ENCODE measurements at regions not wholly inside any gene's neighbourhood (a gene's known extent, or its start where the extent isn't known, plus 50 kb on each side); places are given as distances from the start of the nearest gene placed in this dataset.

GRCh38 chr5:8247049-8247899 lies 378.3 kb downstream of the MTRR start:
- H3K36me3 ChIP-seq (ENCODE audit: control insufficient read depth in 2 of 2, insufficient read depth in 2 of 2, low read length in 1 of 2) = no peaks in the 10 kb centered on the region
- WGBS, 2 donors = 45 to 52% methylated on average over 8 of the region's 8 CpGs
- no peak overlapping the region for H3K4me3 ChIP-seq (ENCODE audit: low read depth in 1 of 2, low read length in 2 of 2)
- H3K4me1 ChIP-seq (ENCODE audit: control insufficient read depth in 2 of 2, insufficient read depth in 2 of 2, low read length in 1 of 2) = no peaks in the 10 kb centered on the region
- H3K9me3 ChIP-seq (ENCODE audit: control insufficient read depth in 2 of 2, insufficient read depth in 1 of 2, low read depth in 1 of 2, low read length in 1 of 2) = peaks cover 0 to 6% of the 10 kb centered on the region in 2 donors
- H3K27me3 ChIP-seq (ENCODE audit: control insufficient read depth in 1 of 2, insufficient read depth in 2 of 2, low read length in 2 of 2) = no peaks in the 10 kb centered on the region
- H3K27ac ChIP-seq (ENCODE audit: low read depth in 2 of 2, low read length in 1 of 2) = no peak overlapping the region

GRCh38 chr5:8253376-8253775 lies 384.4 kb downstream of the MTRR start:
- no peak overlapping the region for H3K27ac ChIP-seq (ENCODE audit: low read depth in 2 of 2, low read length in 1 of 2)
- no peak overlapping the region for H3K4me3 ChIP-seq (ENCODE audit: low read depth in 1 of 2, low read length in 2 of 2)
- H3K27me3 ChIP-seq (ENCODE audit: control insufficient read depth in 1 of 2, insufficient read depth in 2 of 2, low read length in 2 of 2) = no peaks in the 10 kb centered on the region
- no peaks in the 10 kb centered on the region for H3K36me3 ChIP-seq (ENCODE audit: control insufficient read depth in 2 of 2, insufficient read depth in 2 of 2, low read length in 1 of 2)
- H3K9me3 ChIP-seq (ENCODE audit: control insufficient read depth in 2 of 2, insufficient read depth in 1 of 2, low read depth in 1 of 2, low read length in 1 of 2) = no peaks in the 10 kb centered on the region
- no peaks in the 10 kb centered on the region for H3K4me1 ChIP-seq (ENCODE audit: control insufficient read depth in 2 of 2, insufficient read depth in 2 of 2, low read length in 1 of 2)

- Histone ChIP-seq H3K9me3 (ENCODE audit: control insufficient read depth in 2 of 2, insufficient read depth in 1 of 2, low read depth in 1 of 2, low read length in 1 of 2) (no peaks in the 10 kb centered on the region), H3K4me3 (ENCODE audit: low read depth in 1 of 2, low read length in 2 of 2) (no peak overlapping the region), H3K27ac (ENCODE audit: low read depth in 2 of 2, low read length in 1 of 2) (no peak overlapping the region), H3K4me1 (ENCODE audit: control insufficient read depth in 2 of 2, insufficient read depth in 2 of 2, low read length in 1 of 2) (no peaks in the 10 kb centered on the region), H3K27me3 (ENCODE audit: control insufficient read depth in 1 of 2, insufficient read depth in 2 of 2, low read length in 2 of 2) (no peaks in the 10 kb centered on the region), H3K36me3 (ENCODE audit: control insufficient read depth in 2 of 2, insufficient read depth in 2 of 2, low read length in 1 of 2) (no peaks in the 10 kb centered on the region)
- 49 to 52% methylated on average over 2 of the region's 2 CpGs for WGBS, 2 donors
Observed at GRCh38 chr5:8254674-8255073, 385.7 kb downstream of the MTRR start.

- no peaks in the 10 kb centered on the region for H3K36me3 ChIP-seq (ENCODE audit: control insufficient read depth in 2 of 2, insufficient read depth in 2 of 2, low read length in 1 of 2)
- WGBS, 2 donors = 84 to 85% methylated on average over 3 of the region's 3 CpGs
- H3K27me3 ChIP-seq (ENCODE audit: control insufficient read depth in 1 of 2, insufficient read depth in 2 of 2, low read length in 2 of 2) = no peaks in the 10 kb centered on the region
- H3K4me1 ChIP-seq (ENCODE audit: control insufficient read depth in 2 of 2, insufficient read depth in 2 of 2, low read length in 1 of 2) = no peaks in the 10 kb centered on the region
- no peak overlapping the region for H3K4me3 ChIP-seq (ENCODE audit: low read depth in 1 of 2, low read length in 2 of 2)
- no peaks in the 10 kb centered on the region for H3K9me3 ChIP-seq (ENCODE audit: control insufficient read depth in 2 of 2, insufficient read depth in 1 of 2, low read depth in 1 of 2, low read length in 1 of 2)
- no peak overlapping the region for H3K27ac ChIP-seq (ENCODE audit: low read depth in 2 of 2, low read length in 1 of 2)
Observed at GRCh38 chr5:8258801-8259200, 389.9 kb downstream of the MTRR start.

- Histone ChIP-seq H3K9me3 (ENCODE audit: control insufficient read depth in 2 of 2, insufficient read depth in 1 of 2, low read depth in 1 of 2, low read length in 1 of 2) (peaks cover 2 to 3% of the 10 kb centered on the region in 2 donors), H3K4me1 (ENCODE audit: control insufficient read depth in 2 of 2, insufficient read depth in 2 of 2, low read length in 1 of 2) (no peaks in the 10 kb centered on the region), H3K27me3 (ENCODE audit: control insufficient read depth in 1 of 2, insufficient read depth in 2 of 2, low read length in 2 of 2) (no peaks in the 10 kb centered on the region), H3K36me3 (ENCODE audit: control insufficient read depth in 2 of 2, insufficient read depth in 2 of 2, low read length in 1 of 2) (no peaks in the 10 kb centered on the region), H3K27ac (ENCODE audit: low read depth in 2 of 2, low read length in 1 of 2) (no peak overlapping the region), H3K4me3 (ENCODE audit: low read depth in 1 of 2, low read length in 2 of 2) (no peak overlapping the region)
- WGBS, 2 donors = 79 to 81% methylated on average over 2 of the region's 2 CpGs
Observed at GRCh38 chr5:8270246-8270645, 401.3 kb downstream of the MTRR start.

- Histone ChIP-seq H3K9me3 (ENCODE audit: control insufficient read depth in 2 of 2, insufficient read depth in 1 of 2, low read depth in 1 of 2, low read length in 1 of 2) (no peaks in the 10 kb centered on the region), H3K27me3 (ENCODE audit: control insufficient read depth in 1 of 2, insufficient read depth in 2 of 2, low read length in 2 of 2) (no peaks in the 10 kb centered on the region), H3K4me3 (ENCODE audit: low read depth in 1 of 2, low read length in 2 of 2) (no peak overlapping the region), H3K27ac (ENCODE audit: low read depth in 2 of 2, low read length in 1 of 2) (no peak overlapping the region), H3K4me1 (ENCODE audit: control insufficient read depth in 2 of 2, insufficient read depth in 2 of 2, low read length in 1 of 2) (no peaks in the 10 kb centered on the region), H3K36me3 (ENCODE audit: control insufficient read depth in 2 of 2, insufficient read depth in 2 of 2, low read length in 1 of 2) (no peaks in the 10 kb centered on the region)
- 68 to 71% methylated on average over 4 of the region's 4 CpGs for WGBS, 2 donors
Observed at GRCh38 chr5:8280711-8281363, 411.9 kb downstream of the MTRR start.

GRCh38 chr5:8288334-8288733 lies 419.4 kb downstream of the MTRR start:
- H3K9me3 ChIP-seq (ENCODE audit: control insufficient read depth in 2 of 2, insufficient read depth in 1 of 2, low read depth in 1 of 2, low read length in 1 of 2) = peaks cover 0 to 3% of the 10 kb centered on the region in 2 donors
- no peaks in the 10 kb centered on the region for H3K4me1 ChIP-seq (ENCODE audit: control insufficient read depth in 2 of 2, insufficient read depth in 2 of 2, low read length in 1 of 2)
- no peak overlapping the region for H3K4me3 ChIP-seq (ENCODE audit: low read depth in 1 of 2, low read length in 2 of 2)

GRCh38 chr5:8288897-8289516 lies 420.1 kb downstream of the MTRR start:
- WGBS, 2 donors = 74 to 80% methylated on average over 6 of the region's 6 CpGs

More at GRCh38 chr5:8288334-8288733, 419.4 kb downstream of the MTRR start:
- Histone ChIP-seq H3K27ac (ENCODE audit: low read depth in 2 of 2, low read length in 1 of 2) (no peak overlapping the region), H3K27me3 (ENCODE audit: control insufficient read depth in 1 of 2, insufficient read depth in 2 of 2, low read length in 2 of 2) (no peaks in the 10 kb centered on the region), H3K36me3 (ENCODE audit: control insufficient read depth in 2 of 2, insufficient read depth in 2 of 2, low read length in 1 of 2) (no peaks in the 10 kb centered on the region)

GRCh38 chr5:8289779-8290178 lies 420.8 kb downstream of the MTRR start:
- H3K4me3 ChIP-seq (ENCODE audit: low read depth in 1 of 2, low read length in 2 of 2) = no peak overlapping the region
- no peaks in the 10 kb centered on the region for H3K27me3 ChIP-seq (ENCODE audit: control insufficient read depth in 1 of 2, insufficient read depth in 2 of 2, low read length in 2 of 2)
- no peak overlapping the region for H3K27ac ChIP-seq (ENCODE audit: low read depth in 2 of 2, low read length in 1 of 2)
- no peaks in the 10 kb centered on the region for H3K4me1 ChIP-seq (ENCODE audit: control insufficient read depth in 2 of 2, insufficient read depth in 2 of 2, low read length in 1 of 2)
- H3K36me3 ChIP-seq (ENCODE audit: control insufficient read depth in 2 of 2, insufficient read depth in 2 of 2, low read length in 1 of 2) = no peaks in the 10 kb centered on the region
- 42 to 63% methylated on average over 1 of the region's 1 CpG for WGBS, 2 donors
- H3K9me3 ChIP-seq (ENCODE audit: control insufficient read depth in 2 of 2, insufficient read depth in 1 of 2, low read depth in 1 of 2, low read length in 1 of 2) = peaks cover 0 to 3% of the 10 kb centered on the region in 2 donors

More at GRCh38 chr5:8288897-8289516, 420.1 kb downstream of the MTRR start:
- no peak overlapping the region for H3K4me3 ChIP-seq (ENCODE audit: low read depth in 1 of 2, low read length in 2 of 2)
- H3K27ac ChIP-seq (ENCODE audit: low read depth in 2 of 2, low read length in 1 of 2) = no peak overlapping the region
- H3K27me3 ChIP-seq (ENCODE audit: control insufficient read depth in 1 of 2, insufficient read depth in 2 of 2, low read length in 2 of 2) = no peaks in the 10 kb centered on the region
- peaks cover 0 to 3% of the 10 kb centered on the region in 2 donors for H3K9me3 ChIP-seq (ENCODE audit: control insufficient read depth in 2 of 2, insufficient read depth in 1 of 2, low read depth in 1 of 2, low read length in 1 of 2)
- no peaks in the 10 kb centered on the region for H3K36me3 ChIP-seq (ENCODE audit: control insufficient read depth in 2 of 2, insufficient read depth in 2 of 2, low read length in 1 of 2)
- no peaks in the 10 kb centered on the region for H3K4me1 ChIP-seq (ENCODE audit: control insufficient read depth in 2 of 2, insufficient read depth in 2 of 2, low read length in 1 of 2)
